ENCODE measurements at regions not wholly inside any gene's neighbourhood (a gene's known extent, or its start where the extent isn't known, plus 50 kb on each side); places are given as distances from the start of the nearest gene placed in this dataset.

DNA sequence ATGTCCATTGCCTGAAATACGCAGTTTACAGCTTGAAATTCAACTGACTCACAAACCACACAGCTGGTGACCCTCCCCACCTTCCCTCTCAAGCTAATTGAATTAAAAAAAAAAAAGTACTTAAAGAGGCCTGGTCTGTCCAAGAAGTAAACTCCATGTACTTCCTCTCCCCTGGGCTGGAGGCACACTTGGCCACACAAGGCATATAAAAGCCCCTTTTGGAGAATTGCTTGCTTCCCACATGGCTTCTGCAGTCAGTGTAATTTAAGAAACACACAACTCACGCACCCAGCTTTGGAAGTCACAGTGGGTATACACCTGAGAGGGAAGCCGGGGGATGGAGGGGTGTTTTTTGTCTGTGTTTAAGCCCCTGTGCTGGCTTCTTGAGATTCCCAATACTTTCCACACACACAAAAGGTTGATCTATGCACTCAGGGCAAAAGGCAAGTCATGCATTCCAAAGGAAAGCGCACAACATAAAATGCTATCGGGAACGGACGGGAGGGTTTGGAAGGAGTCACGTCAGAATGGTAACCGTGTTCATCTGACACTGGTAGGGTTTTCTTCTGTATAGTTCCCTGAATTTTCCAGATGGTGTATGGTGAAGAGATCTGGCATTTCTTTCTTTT lies 106.6 kb upstream of the ALDH1A3 start:
- no peaks in the 10 kb centered on the region for H3K27me3 ChIP-seq (replicated peaks in 1 of 4; ENCODE audit: control insufficient read depth in 3 of 4, extremely low read depth in 1 of 4, insufficient read depth in 3 of 4, low read length in 3 of 4)
- CTCF ChIA-PET (ENCODE audit: partially characterized antibody): interaction anchor here (1.3 kb wide), 1 partner anchor 24 kb away, joined by 4 read pairs; no protein-coding TSS in a partner anchor
- H3K9ac ChIP-seq (replicated peaks in 1 of 4; ENCODE audit: extremely low read depth in 1 of 4, low read depth in 3 of 4, low read length in 3 of 4): no peak overlapping the region
- H2BK12ac ChIP-seq (ENCODE audit: low read depth, low read length): no peak overlapping the region
- H4K91ac ChIP-seq (replicated peaks; ENCODE audit: insufficient read length, low read length): no peak overlapping the region
- H3K79me1 ChIP-seq (ENCODE audit: low read depth, low read length): no peaks in the 10 kb centered on the region
- H4K5ac ChIP-seq (ENCODE audit: insufficient read length, low read depth, low read length): no peak overlapping the region
- no peak overlapping the region for H2BK120ac ChIP-seq (replicated peaks; ENCODE audit: low read depth, low read length)
- H2BK5ac ChIP-seq (ENCODE audit: low read depth, low read length): no peak overlapping the region
- no peak overlapping the region for H3K4me2 ChIP-seq (ENCODE audit: insufficient read depth in 1 of 2, low read depth in 2 of 2, low read length in 2 of 2)
- no peak overlapping the region for H3K4me3 ChIP-seq (ENCODE audit: extremely low read depth in 1 of 4, insufficient read depth in 2 of 4, low read depth in 3 of 4, low read length in 4 of 4)
- no peak overlapping the region for H3K14ac ChIP-seq (ENCODE audit: insufficient read length)
- H3K23me2 ChIP-seq (ENCODE audit: low read depth, low read length): no peaks in the 10 kb centered on the region
- H3K36me3 ChIP-seq (ENCODE audit: control insufficient read depth in 2 of 4, insufficient read depth in 4 of 4, low read length in 3 of 4): no peaks in the 10 kb centered on the region
- H3K18ac ChIP-seq (ENCODE audit: extremely low read depth, low read length): no peak overlapping the region
- no peaks in the 10 kb centered on the region for H3K79me2 ChIP-seq (ENCODE audit: control insufficient read depth in 1 of 2, insufficient read depth in 2 of 2, low read length in 2 of 2)
- H2BK20ac ChIP-seq (ENCODE audit: low read length): no peak overlapping the region
- H3K4me1 ChIP-seq (replicated peaks in 1 of 4; ENCODE audit: control insufficient read depth in 3 of 4, insufficient read depth in 4 of 4, low read length in 3 of 4): peaks cover 0 to 7% (median 1%) of the 10 kb centered on the region in 4 experiments; a peak in 4 of 7 replicates
- POLR2A ChIA-PET (ENCODE audit: partially characterized antibody): no interaction called here
- H2AK5ac ChIP-seq (ENCODE audit: low read depth, low read length): no peak overlapping the region
- H2BK15ac ChIP-seq (ENCODE audit: low read length): no peak overlapping the region
- no peak overlapping the region for H3K4ac ChIP-seq (replicated peaks; ENCODE audit: insufficient read length, low read depth, low read length)
- H2AFZ ChIP-seq (ENCODE audit: low read length): 0 out of 2 replicates have a peak overlapping the region, but pooled peaks have one; percentile 9
- FAIRE-seq (no peak), DNase-seq (ENCODE audit: low read depth in 1 of 2, low spot score in 2 of 2) (no peak)
- no peak overlapping the region for H3K56ac ChIP-seq (replicated peaks; ENCODE audit: insufficient read length, low read depth, low read length)
- H4K20me1 ChIP-seq (replicated peaks in 1 of 2; ENCODE audit: control insufficient read depth in 1 of 2, insufficient read depth in 2 of 2, low read length in 2 of 2): no peaks in the 10 kb centered on the region
- WGBS, 2 experiments (ENCODE audit: extremely low coverage in 1 of 2, insufficient coverage in 1 of 2, insufficient read length in 1 of 2, insufficient replicate concordance in 2 of 2, low coverage in 1 of 2, low lambda C conversion rate in 2 of 2, missing lambda C conversion rate in 1 of 2): 84% methylated on average over 9 of the region's 9 CpGs; no CpG with 5 or more reads in 1 of the 2 experiments
- no peak overlapping the region for H4K8ac ChIP-seq (ENCODE audit: extremely low read depth, insufficient read depth, low read length)
- no peak overlapping the region for H3K23ac ChIP-seq (ENCODE audit: insufficient read length)
- H3K27ac ChIP-seq (ENCODE audit: low read depth, low read length): no peak overlapping the region
- H3K9me3 ChIP-seq (ENCODE audit: insufficient read depth in 2 of 2, low read depth in 1 of 2, low read length in 1 of 2): peaks cover 3 to 7% of the 10 kb centered on the region in 2 experiments; a peak in 2 of 4 replicates
- no peak for TF ChIP-seq GABPA (IDR thresholded peaks at IDR 0.05; ENCODE audit: borderline replicate concordance, insufficient read depth, low read length)
- no peak for TF ChIP-seq SIRT6 (IDR thresholded peaks at IDR 0.05; ENCODE audit: low read length)
- TF ChIP-seq TCF12 (IDR thresholded peaks at IDR 0.05; ENCODE audit: low read depth, low read length): no peak
- TF ChIP-seq HDAC6 (IDR thresholded peaks at IDR 0.05; ENCODE audit: low read depth, low read length): no peak
- no peak for TF ChIP-seq EGR1 (IDR thresholded peaks at IDR 0.05; ENCODE audit: borderline replicate concordance, low read depth, low read length)
- no peak for TF ChIP-seq ZNF274 (IDR thresholded peaks at IDR 0.05; ENCODE audit: borderline replicate concordance, extremely low read depth, low read length)
- TF ChIP-seq PHF8 (conservative IDR thresholded peaks at IDR 0.05; ENCODE audit: low read depth, low read length): no peak
- TF ChIP-seq, protein P1, sequence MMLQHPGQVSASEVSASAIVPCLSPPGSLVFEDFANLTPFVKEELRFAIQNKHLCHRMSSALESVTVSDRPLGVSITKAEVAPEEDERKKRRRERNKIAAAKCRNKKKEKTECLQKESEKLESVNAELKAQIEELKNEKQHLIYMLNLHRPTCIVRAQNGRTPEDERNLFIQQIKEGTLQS (IDR thresholded peaks at IDR 0.05; ENCODE audit: insufficient read depth, low read depth, low read length): no peak
- TF ChIP-seq SIX5 (IDR thresholded peaks at IDR 0.05; ENCODE audit: low read depth, low read length): no peak
- TF ChIP-seq KDM1A (IDR thresholded peaks at IDR 0.05; ENCODE audit: borderline replicate concordance, low read length): no peak
- no peak for TF ChIP-seq TAF7 (optimal IDR thresholded peaks at IDR 0.05; ENCODE audit: borderline replicate concordance, low read depth, low read length)
- TF ChIP-seq RXRA (IDR thresholded peaks at IDR 0.05; ENCODE audit: insufficient read depth, low read depth, low read length): no peak
- no peak for TF ChIP-seq TAF1 (IDR thresholded peaks at IDR 0.05; ENCODE audit: low read depth, low read length)
- no peak for TF ChIP-seq SRF (IDR thresholded peaks at IDR 0.05; ENCODE audit: low read depth, low read length)

Data from H1 (cell line).